K562 (cell line): ENCODE measurements at regions not wholly inside any gene's neighbourhood (a gene's known extent, or its start where the extent isn't known, plus 50 kb on each side); places are given as distances from the start of the nearest gene placed in this dataset.

ENCODE experiments used
- ATAC-seq: fragments of 200-7000 bp; cut with Tn5 transposase; 3 replicates; pipeline ENCODE4 v1.9.1; 2020; ENCODE audit warnings: moderate library complexity
- BruUV-seq: library from RNA; stranded (reverse); fragments of 400-500 nt; replicated peaks from 2 replicates; lab custom pipeline; 2021; lab: Mats Ljungman, UMichigan
- CTCF ChIA-PET: fragments of 300-600 bp; formaldehyde crosslinking; extraction: SDS; loops from one replicate; lab custom pipeline; 2021; ENCODE audit warnings: low intra/inter-chr PET ratio; lab: Yijun Ruan, JAX
- POLR2A ChIA-PET: fragments of 300-600, 350-650 bp; sonication (Branson Sonifier 250); formaldehyde crosslinking; extraction: SDS; loops from one replicate; lab custom pipeline; 2021; ENCODE audit warnings: antibody characterized with exemption, inconsistent platforms; lab: Yijun Ruan, JAX
- DNase-seq, 4 experiments: peaks; one replicate each; pipeline versions ENCODE4 v3.0.0 to v3.0.0-alpha.2; 2011 to 2018; ENCODE audit warnings: low spot score in 3 of 4, mixed read lengths in 3 of 4; ENCODE audit errors: extremely low read depth in 1 of 4
- FAIRE-seq: peaks from 2 replicates; lab custom pipeline; 2011; peaks lifted over from hg19 to GRCh38; lab: Jason Lieb, UNC
- H2AFZ ChIP-seq: 2 replicates; pipeline ENCODE4 v1.6.0; 2011; ENCODE audit warnings: low read depth, low read length, control low read depth, inconsistent platforms
- H3K27ac ChIP-seq: fragments of 200-600 bp; 3 replicates; pipeline ENCODE4 v1.8.0; 2011; ENCODE audit warnings: low read depth, mild to moderate bottlenecking, control low read depth, inconsistent platforms, low read length, moderate library complexity, mixed read lengths; ENCODE audit errors: extremely low read depth
- H3K27me3 ChIP-seq, 2 experiments: fragments of 300-600 bp in 1 of 2; 2 replicates in 1 of 2; 3 replicates in 1 of 2; pipeline versions ENCODE4 v1.6.0 to v1.8.0; 2011; ENCODE audit warnings: inconsistent platforms in 2 of 2, low read length in 2 of 2, mild to moderate bottlenecking in 1 of 2, mixed read lengths in 1 of 2, moderate library complexity in 1 of 2; ENCODE audit not compliant: control insufficient read depth in 2 of 2, insufficient read depth in 2 of 2
- H3K36me3 ChIP-seq: fragments of 300-600 bp; 3 replicates; pipeline ENCODE4 v1.8.0; 2011; ENCODE audit warnings: mild to moderate bottlenecking, low read length, inconsistent platforms; ENCODE audit not compliant: control insufficient read depth, insufficient read depth
- H3K4me1 ChIP-seq, 2 experiments: fragments of 200-600 bp in 1 of 2; replicated peaks in 1 of 2; 2 replicates in 1 of 2; 3 replicates in 1 of 2; pipeline versions ENCODE4 v1.5.1 to v1.8.0; 2011; ENCODE audit warnings: inconsistent platforms in 2 of 2, low read length in 2 of 2, mild to moderate bottlenecking in 1 of 2, mixed read lengths in 1 of 2, moderate library complexity in 1 of 2; ENCODE audit not compliant: control insufficient read depth in 2 of 2, insufficient read depth in 2 of 2
- H3K4me2 ChIP-seq: 2 replicates; pipeline ENCODE4 v1.6.1; 2011; ENCODE audit warnings: low read length, control low read depth, inconsistent platforms, mixed read lengths; ENCODE audit not compliant: insufficient read depth
- H3K4me3 ChIP-seq: fragments of 200-600 bp; sonication (generic), shearing (Covaris generic); 2 replicates; pipeline ENCODE4 v1.5.1; 2016; ENCODE audit warnings: control low read depth, inconsistent platforms
- H3K79me2 ChIP-seq: fragments of 200-600 bp; 3 replicates; pipeline ENCODE4 v1.8.0; 2011; ENCODE audit warnings: low read length, inconsistent platforms; ENCODE audit not compliant: control insufficient read depth, insufficient read depth
- H3K9ac ChIP-seq, 2 experiments: 2 replicates each; pipeline versions ENCODE4 v1.6.0 to v1.6.1; 2011; ENCODE audit warnings: low read depth in 2 of 2, low read length in 2 of 2, control low read depth in 1 of 2, inconsistent platforms in 1 of 2, mild to moderate bottlenecking in 1 of 2, mixed read lengths in 1 of 2; ENCODE audit not compliant: insufficient read depth in 1 of 2
- H3K9me1 ChIP-seq: one replicate; pipeline ENCODE4 v1.6.0; 2011; ENCODE audit warnings: inconsistent platforms, mild to moderate bottlenecking, low read length, moderate library complexity; ENCODE audit not compliant: control insufficient read depth, insufficient read depth
- H3K9me3 ChIP-seq: replicated peaks from 2 replicates; pipeline ENCODE4 v1.5.1; 2011; ENCODE audit warnings: low read depth, low read length, inconsistent platforms; ENCODE audit not compliant: control insufficient read depth, insufficient read depth
- H4K20me1 ChIP-seq: replicated peaks from 2 replicates; pipeline ENCODE4 v1.6.1; 2011; ENCODE audit warnings: low read length, inconsistent platforms, mixed read lengths; ENCODE audit not compliant: control insufficient read depth, insufficient read depth
- ARID4B ChIP-seq: sonication (generic); formaldehyde crosslinking; IDR thresholded peaks from 2 replicates; pipeline ENCODE4 v1.8.0; 2022; ENCODE audit warnings: mild to moderate bottlenecking, missing genetic modification reagents
- EHMT2 ChIP-seq: fragments of 450-650 bp; IDR thresholded peaks from 2 replicates; pipeline ENCODE4 v1.6.1; 2018; ENCODE audit warnings: antibody characterized with exemption
- HOXB6 ChIP-seq: fragments of 250-450 bp; sonication (Bioruptor Pico); IDR thresholded peaks from 2 replicates; pipeline ENCODE4 v1.5.1; 2022; ENCODE audit warnings: mild to moderate bottlenecking, borderline replicate concordance
- STAT5B ChIP-seq: fragments of 250-450 bp; sonication (Bioruptor Pico); IDR thresholded peaks from 2 replicates; pipeline ENCODE4 v1.8.0; 2021; ENCODE audit warnings: mild to moderate bottlenecking, inconsistent platforms
- TCF15 ChIP-seq: fragments of 250-450 bp; sonication (Bioruptor Pico); IDR thresholded peaks from 2 replicates; pipeline ENCODE4 v1.8.0; 2022; ENCODE audit warnings: moderate library complexity, mild to moderate bottlenecking, inconsistent platforms
- ZBTB34 ChIP-seq: fragments of 250-450 bp; sonication (Bioruptor Pico); IDR thresholded peaks from 2 replicates; pipeline ENCODE4 v1.8.0; 2021; ENCODE audit warnings: mild to moderate bottlenecking, moderate library complexity
- ZKSCAN1 ChIP-seq: fragments of 150-350 bp; IDR thresholded peaks from 2 replicates; pipeline ENCODE4 v1.6.1; 2016; ENCODE audit warnings: low read depth, low read length
- ZNF398 ChIP-seq: fragments of 250-450 bp; sonication (Bioruptor Pico); IDR thresholded peaks from 2 replicates; pipeline ENCODE4 v1.8.0; 2021; ENCODE audit warnings: moderate library complexity, mild to moderate bottlenecking, inconsistent platforms
- ZNF717 ChIP-seq: fragments of 250-450 bp; sonication (Bioruptor Pico); IDR thresholded peaks from 2 replicates; pipeline ENCODE4 v1.5.0; 2021
- WGBS: fragments of 100-300 bp; shearing (Covaris generic); methylation state at CpG from one replicate; pipeline ENCODE4 v1.1.6; 2016; ENCODE audit warnings: low coverage, mixed read lengths; ENCODE audit not compliant: insufficient coverage; ENCODE audit errors: missing lambda C conversion rate; 5-methylcytosine and 5-hydroxymethylcytosine counted together
- in situ Hi-C: fragments of 300-500 bp; cut with MboI; formaldehyde crosslinking; loops from 4 replicates; pipeline ENCODE4 v1.15.0; 2018; ENCODE audit warnings: inconsistent platforms, mixed read lengths
- intact Hi-C: fragments of 100-400 bp; cut with micrococcal nuclease; formaldehyde crosslinking; loops from 2 replicates; pipeline ENCODE4 v1.14.2; 2022

- Histone ChIP-seq H3K27ac (no peak overlapping the region), H3K79me2 (no peaks in the 10 kb centered on the region), H3K4me3 (no peak overlapping the region), H3K9ac (no peak overlapping the region), H3K9me3 (no peaks in the 10 kb centered on the region), H3K4me2 (no peak overlapping the region), H3K36me3 (no peaks in the 10 kb centered on the region), H3K27me3 (no peaks in the 10 kb centered on the region), H3K9me1 (no peaks in the 10 kb centered on the region), H2AFZ (no peak overlapping the region), H4K20me1 (no peaks in the 10 kb centered on the region), H3K4me1 (no peaks in the 10 kb centered on the region)
- no peak for TF ChIP-seq ZBTB34 (CRISPR knock-in tag)
- no peak for TF ChIP-seq STAT5B (CRISPR knock-in tag)
- no peak for TF ChIP-seq EHMT2
- TF ChIP-seq HOXB6 (CRISPR knock-in tag) = no peak
- no peak for TF ChIP-seq ARID4B (CRISPR knock-in tag)
- no peak for TF ChIP-seq ZNF398 (CRISPR knock-in tag)
- TF ChIP-seq TCF15 (CRISPR knock-in tag) = no peak
- TF ChIP-seq ZNF717 (CRISPR knock-in tag) = no peak
- TF ChIP-seq ZKSCAN1 = no peak
- BruUV-seq = no TSS peak
- no peak for DNase-seq
- POLR2A ChIA-PET = no interaction called here
- intact Hi-C loops (no loop called here), in situ Hi-C loops (no loop called here)
- ATAC-seq = no peak
- FAIRE-seq = no peak
- CTCF ChIA-PET = no interaction called here
- 5% methylated on average over 2 of the region's 2 CpGs for WGBS
Observed at GRCh38 chr16:6211644-6212043, 1114.0 kb upstream of the EEF2KMT start.
